ENCODE measurements at regions not wholly inside any gene's neighbourhood (a gene's known extent, or its start where the extent isn't known, plus 50 kb on each side); places are given as distances from the start of the nearest gene placed in this dataset.

DNA sequence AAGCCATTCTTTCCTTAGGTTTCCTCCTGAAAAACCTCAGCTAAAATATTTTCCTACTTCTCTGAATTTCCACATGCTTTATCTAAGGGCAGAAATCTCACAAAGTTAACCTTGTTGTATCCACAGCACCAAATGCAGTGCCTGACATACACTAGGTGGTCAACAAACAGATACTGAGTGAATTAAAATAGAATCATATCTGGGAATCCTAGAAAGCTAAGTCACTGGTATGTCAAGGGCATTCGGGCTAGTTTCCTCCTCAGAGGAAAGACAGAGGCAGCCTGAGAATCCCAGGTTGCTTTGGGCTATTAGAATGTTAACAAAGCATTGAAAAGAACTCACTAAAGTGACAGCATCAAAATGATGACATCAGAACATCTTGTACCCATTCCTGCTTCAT is 132.7 kb upstream of the F13A1 start:
- no peak for TF ChIP-seq POLR2A (IDR thresholded peaks at IDR 0.05)
- no peak for TF ChIP-seq CTCF (IDR thresholded peaks at IDR 0.05)
